ENCODE measurements at regions not wholly inside any gene's neighbourhood (a gene's known extent, or its start where the extent isn't known, plus 50 kb on each side); places are given as distances from the start of the nearest gene placed in this dataset.
"Not testable (repeated sequence)": the region's sequence is repeated elsewhere in the genome, so short reads cannot be mapped to it uniquely, and the experiment has no call there.

DNA sequence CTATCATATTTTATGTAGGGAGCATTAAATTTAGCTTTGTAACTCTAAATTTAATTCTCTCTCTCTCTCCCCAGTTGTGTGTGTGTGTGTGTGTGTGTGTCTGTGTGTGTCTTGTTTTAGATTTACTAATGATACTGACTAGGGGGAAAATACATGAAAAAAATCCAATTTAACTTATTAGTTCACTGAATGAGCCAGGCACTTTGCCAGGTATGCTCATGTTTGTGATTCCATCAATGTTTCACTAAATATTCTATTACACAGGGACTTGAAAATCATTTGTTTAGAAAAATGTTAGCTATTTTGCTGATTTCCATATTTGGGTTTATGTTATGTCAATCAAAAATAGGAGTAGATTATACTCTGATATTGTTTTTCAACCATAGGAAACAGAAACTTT, 203.7 kb upstream of the ZNF804A start:
- no peak overlapping the region for H3K9ac ChIP-seq (ENCODE audit: low read length in 3 of 3)
- H3K4me1 ChIP-seq (ENCODE audit: control insufficient read depth in 2 of 3, insufficient read depth in 2 of 3, low read depth in 1 of 3, low read length in 3 of 3): no peaks in the 10 kb centered on the region
- no peak overlapping the region for H3K4me3 ChIP-seq (ENCODE audit: low read length in 3 of 3)
- intact Hi-C loops (cut with DNase I): no loop called here
- DNase-seq: peak in 2 of 5 donors; percentile 5 to 19
- H3K9me3 ChIP-seq (ENCODE audit: control insufficient read depth in 2 of 3, insufficient read depth in 1 of 3, low read length in 3 of 3): no peaks in the 10 kb centered on the region
- TF ChIP-seq CTCF (IDR thresholded peaks at IDR 0.05; ENCODE audit: borderline replicate concordance, extremely low read depth, insufficient read depth): no peak
- H3K36me3 ChIP-seq (ENCODE audit: control insufficient read depth in 2 of 3, insufficient read depth in 3 of 3, low read length in 3 of 3): no peaks in the 10 kb centered on the region
- FAIRE-seq: no peak
- H3K27me3 ChIP-seq (ENCODE audit: control insufficient read depth, insufficient read depth, low read length): no peaks in the 10 kb centered on the region
- H3K27ac ChIP-seq (ENCODE audit: low read depth in 2 of 2, low read length in 2 of 2): no peak overlapping the region

GRCh38 chr2:184402381-184402780, 195.9 kb upstream of the ZNF804A start:
- H3K36me3 ChIP-seq (ENCODE audit: control insufficient read depth in 2 of 3, insufficient read depth in 3 of 3, low read length in 3 of 3): no peaks in the 10 kb centered on the region
- intact Hi-C loops (cut with DNase I): no loop called here
- no peak overlapping the region for H3K9ac ChIP-seq (ENCODE audit: low read length in 3 of 3)
- FAIRE-seq (no peak), DNase-seq (no peak)
- no peak overlapping the region for H3K4me3 ChIP-seq (ENCODE audit: low read length in 3 of 3)
- H3K27me3 ChIP-seq (ENCODE audit: control insufficient read depth, insufficient read depth, low read length): no peaks in the 10 kb centered on the region
- no peak overlapping the region for H3K27ac ChIP-seq (ENCODE audit: low read depth in 2 of 2, low read length in 2 of 2)
- H3K9me3 ChIP-seq (ENCODE audit: control insufficient read depth in 2 of 3, insufficient read depth in 1 of 3, low read length in 3 of 3): peaks cover 0 to 3% (median 0%) of the 10 kb centered on the region in 3 donors
- no peaks in the 10 kb centered on the region for H3K4me1 ChIP-seq (ENCODE audit: control insufficient read depth in 2 of 3, insufficient read depth in 2 of 3, low read depth in 1 of 3, low read length in 3 of 3)
- TF ChIP-seq CTCF (IDR thresholded peaks at IDR 0.05; ENCODE audit: borderline replicate concordance, extremely low read depth, insufficient read depth): no peak

- DNase-seq; H3K27me3 ChIP-seq (ENCODE audit: control insufficient read depth, insufficient read depth, low read length); H3K4me3 ChIP-seq (ENCODE audit: low read length in 3 of 3); H3K36me3 ChIP-seq (ENCODE audit: control insufficient read depth in 2 of 3, insufficient read depth in 3 of 3, low read length in 3 of 3); H3K9ac ChIP-seq (ENCODE audit: low read length in 3 of 3); FAIRE-seq; H3K9me3 ChIP-seq (ENCODE audit: control insufficient read depth in 2 of 3, insufficient read depth in 1 of 3, low read length in 3 of 3); intact Hi-C loops (cut with DNase I); H3K27ac ChIP-seq (ENCODE audit: low read depth in 2 of 2, low read length in 2 of 2); H3K4me1 ChIP-seq (ENCODE audit: control insufficient read depth in 2 of 3, insufficient read depth in 2 of 3, low read depth in 1 of 3, low read length in 3 of 3): not testable (repeated sequence)
Measured at GRCh38 chr2:184407041-184407630, 191.2 kb upstream of the ZNF804A start.

DNA sequence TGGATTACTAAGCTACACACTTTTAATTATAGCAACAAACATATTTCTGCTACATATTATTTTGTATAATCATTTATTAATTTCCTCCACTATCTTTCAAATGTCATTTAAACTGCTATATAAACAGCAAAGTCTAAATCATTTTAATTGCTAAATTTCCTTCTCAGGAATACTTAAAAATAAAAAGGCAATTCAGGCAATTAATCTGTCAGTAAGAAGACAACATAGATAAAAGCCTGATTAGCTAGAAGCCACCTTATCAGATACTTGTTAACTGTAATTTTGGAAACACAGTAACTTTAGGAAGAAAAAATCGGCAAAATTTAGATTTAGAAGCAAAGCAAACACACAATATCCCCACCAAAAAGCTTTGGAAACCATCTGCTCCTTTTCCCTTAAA, 188.2 kb upstream of the ZNF804A start:
- H3K9ac ChIP-seq (ENCODE audit: low read length in 3 of 3): no peak overlapping the region
- FAIRE-seq (no peak), DNase-seq (peak in 2 of 5 donors; percentile 15 to 32)
- no peaks in the 10 kb centered on the region for H3K4me1 ChIP-seq (ENCODE audit: control insufficient read depth in 2 of 3, insufficient read depth in 2 of 3, low read depth in 1 of 3, low read length in 3 of 3)
- no peak for TF ChIP-seq CTCF (IDR thresholded peaks at IDR 0.05; ENCODE audit: borderline replicate concordance, extremely low read depth, insufficient read depth)
- no peaks in the 10 kb centered on the region for H3K27me3 ChIP-seq (ENCODE audit: control insufficient read depth, insufficient read depth, low read length)
- intact Hi-C loops (cut with DNase I): no loop called here
- H3K27ac ChIP-seq (ENCODE audit: low read depth in 2 of 2, low read length in 2 of 2): no peak overlapping the region
- peaks cover 0 to 3% (median 0%) of the 10 kb centered on the region in 3 donors for H3K9me3 ChIP-seq (ENCODE audit: control insufficient read depth in 2 of 3, insufficient read depth in 1 of 3, low read length in 3 of 3)
- H3K36me3 ChIP-seq (ENCODE audit: control insufficient read depth in 2 of 3, insufficient read depth in 3 of 3, low read length in 3 of 3): no peaks in the 10 kb centered on the region
- H3K4me3 ChIP-seq (ENCODE audit: low read length in 3 of 3): no peak overlapping the region
